ENCODE measurements at regions not wholly inside any gene's neighbourhood (a gene's known extent, or its start where the extent isn't known, plus 50 kb on each side); places are given as distances from the start of the nearest gene placed in this dataset.

GRCh38 chr5:106171132-106171531 lies 1499.6 kb downstream of the EFNA5 start:
- Histone ChIP-seq H3K9me3 (replicated peaks) (peaks cover 24% of the 10 kb centered on the region), H3K4me3 (no peak overlapping the region), H3K27ac (replicated peaks) (no peak overlapping the region), H3K27me3 (ENCODE audit: low read depth) (no peaks in the 10 kb centered on the region), H3K4me1 (no peaks in the 10 kb centered on the region), H3K36me3 (no peaks in the 10 kb centered on the region)
- DNase-seq, result no peak
- intact Hi-C loops (cut with micrococcal nuclease), result no loop called here
- TF ChIP-seq CTCF (IDR thresholded peaks at IDR 0.05; ENCODE audit: borderline replicate concordance), result no peak

- no peaks in the 10 kb centered on the region for H3K27me3 ChIP-seq (ENCODE audit: low read depth)
- intact Hi-C loops (cut with micrococcal nuclease), result no loop called here
- TF ChIP-seq CTCF (IDR thresholded peaks at IDR 0.05; ENCODE audit: borderline replicate concordance), result no peak
- H3K4me3 ChIP-seq, result no peak overlapping the region
- H3K27ac ChIP-seq (replicated peaks), result no peak overlapping the region
- DNase-seq, result no peak
- H3K9me3 ChIP-seq (replicated peaks), result peaks cover 1% of the 10 kb centered on the region
- H3K36me3 ChIP-seq, result no peaks in the 10 kb centered on the region
- H3K4me1 ChIP-seq, result no peaks in the 10 kb centered on the region
Measured at GRCh38 chr5:106167766-106168165, 1503.0 kb downstream of the EFNA5 start.

- Histone ChIP-seq H3K9me3 (replicated peaks) (no peaks in the 10 kb centered on the region), H3K27me3 (ENCODE audit: low read depth) (no peaks in the 10 kb centered on the region), H3K4me1 (no peaks in the 10 kb centered on the region), H3K36me3 (no peaks in the 10 kb centered on the region), H3K4me3 (no peak overlapping the region), H3K27ac (replicated peaks) (no peak overlapping the region)
- no peak for TF ChIP-seq CTCF (IDR thresholded peaks at IDR 0.05; ENCODE audit: borderline replicate concordance)
- intact Hi-C loops (cut with micrococcal nuclease), result no loop called here
- no peak for DNase-seq
Measured at GRCh38 chr5:106163233-106163632, 1507.5 kb downstream of the EFNA5 start.

- intact Hi-C loops (cut with micrococcal nuclease), result no loop called here
- DNase-seq, result no peak
- no peaks in the 10 kb centered on the region for H3K4me1 ChIP-seq
- no peaks in the 10 kb centered on the region for H3K36me3 ChIP-seq
- no peak overlapping the region for H3K27ac ChIP-seq (replicated peaks)
- peaks cover 5% of the 10 kb centered on the region for H3K9me3 ChIP-seq (replicated peaks)
- no peaks in the 10 kb centered on the region for H3K27me3 ChIP-seq (ENCODE audit: low read depth)
- no peak overlapping the region for H3K4me3 ChIP-seq
- no peak for TF ChIP-seq CTCF (IDR thresholded peaks at IDR 0.05; ENCODE audit: borderline replicate concordance)
Measured at GRCh38 chr5:106159616-106160015, 1511.1 kb downstream of the EFNA5 start.

- intact Hi-C loops (cut with micrococcal nuclease), result no loop called here
- Histone ChIP-seq H3K27me3 (ENCODE audit: low read depth) (no peaks in the 10 kb centered on the region), H3K4me3 (no peak overlapping the region), H3K27ac (replicated peaks) (no peak overlapping the region), H3K36me3 (no peaks in the 10 kb centered on the region), H3K9me3 (replicated peaks) (peaks cover 12% of the 10 kb centered on the region), H3K4me1 (no peaks in the 10 kb centered on the region)
- DNase-seq, result no peak
- TF ChIP-seq CTCF (IDR thresholded peaks at IDR 0.05; ENCODE audit: borderline replicate concordance), result no peak
Measured at GRCh38 chr5:106154280-106154716, 1516.4 kb downstream of the EFNA5 start.

- intact Hi-C loops (cut with micrococcal nuclease), result no loop called here
- Histone ChIP-seq H3K4me1 (no peaks in the 10 kb centered on the region), H3K27me3 (ENCODE audit: low read depth) (no peaks in the 10 kb centered on the region), H3K4me3 (no peak overlapping the region), H3K27ac (replicated peaks) (no peak overlapping the region), H3K9me3 (replicated peaks) (peaks cover 12% of the 10 kb centered on the region), H3K36me3 (no peaks in the 10 kb centered on the region)
- no peak for TF ChIP-seq CTCF (IDR thresholded peaks at IDR 0.05; ENCODE audit: borderline replicate concordance)
- DNase-seq, result no peak
Measured at GRCh38 chr5:106152569-106152968, 1518.2 kb downstream of the EFNA5 start.

Data from left ventricle myocardium inferior (tissue), 1 donor.